HepG2 (cell line): ENCODE measurements at regions not wholly inside any gene's neighbourhood (a gene's known extent, or its start where the extent isn't known, plus 50 kb on each side); places are given as distances from the start of the nearest gene placed in this dataset.

Experiments
- ATAC-seq: fragments of 200-7000 bp; cut with Tn5 transposase; 3 replicates; pipeline ENCODE4 v1.9.1; 2020; ENCODE audit warnings: mild to moderate bottlenecking, moderate library complexity
- BruUV-seq: library from RNA; stranded (reverse); fragments of 400-500 nt; replicated peaks from 2 replicates; lab custom pipeline; 2021; lab: Mats Ljungman, UMichigan
- CTCF ChIA-PET: fragments of 300-600 bp; formaldehyde crosslinking; extraction: SDS; loops from one replicate; lab custom pipeline; 2021; ENCODE audit warnings: low total read pairs, inconsistent platforms, low intra/inter-chr PET ratio; lab: Yijun Ruan, JAX
- POLR2A ChIA-PET: fragments of 350-600 bp; sonication (Branson Sonifier 250); formaldehyde crosslinking; loops from one replicate; lab custom pipeline; 2020; ENCODE audit warnings: antibody characterized with exemption, inconsistent platforms; lab: Yijun Ruan, JAX
- DNase-seq: peaks from one replicate; pipeline ENCODE4 v3.0.0-alpha.2; 2015; ENCODE audit warnings: low spot score
- FAIRE-seq: peaks from 3 replicates; lab custom pipeline; 2011; peaks lifted over from hg19 to GRCh38; lab: Jason Lieb, UNC
- H2AFZ ChIP-seq: one replicate; pipeline ENCODE4 v1.6.1; 2011; ENCODE audit warnings: low read length, inconsistent platforms
- H3K27ac ChIP-seq: fragments of 300-600 bp; 3 replicates; pipeline ENCODE4 v1.8.0; 2011; ENCODE audit warnings: mixed run types, mild to moderate bottlenecking, mixed read lengths, low read length, inconsistent platforms; ENCODE audit not compliant: insufficient read depth; ENCODE audit errors: extremely low read length
- H3K27me3 ChIP-seq, 2 experiments: fragments of 200-600 bp in 1 of 2; 2 replicates in 1 of 2; 3 replicates in 1 of 2; pipeline versions ENCODE4 v1.6.0 to v1.8.0; 2011; ENCODE audit warnings: low read length in 2 of 2, mild to moderate bottlenecking in 2 of 2, moderate library complexity in 2 of 2, inconsistent platforms in 1 of 2; ENCODE audit not compliant: insufficient read depth in 2 of 2, control insufficient read depth in 1 of 2
- H3K36me3 ChIP-seq, 2 experiments: fragments of 200-600 bp in 1 of 2; replicated peaks in 1 of 2; 2 replicates in 1 of 2; 3 replicates in 1 of 2; pipeline versions ENCODE4 v1.5.1 to v1.8.0; 2011; ENCODE audit warnings: low read length in 2 of 2, inconsistent platforms in 1 of 2; ENCODE audit not compliant: insufficient read depth in 2 of 2, control insufficient read depth in 1 of 2
- H3K4me1 ChIP-seq: 2 replicates; pipeline ENCODE4 v1.5.1; 2012; ENCODE audit warnings: low read length, inconsistent platforms; ENCODE audit not compliant: insufficient read depth
- H3K4me2 ChIP-seq: 2 replicates; pipeline ENCODE4 v1.6.0; 2011; ENCODE audit warnings: low read depth, low read length, inconsistent platforms
- H3K4me3 ChIP-seq, 3 experiments: fragments of 200-600 bp in 1 of 3; sonication (generic), shearing (Covaris generic) in 1 of 3; replicated peaks in 1 of 3; 2 replicates each; pipeline ENCODE4 v1.5.1; 2011 to 2016; ENCODE audit warnings: low read length in 3 of 3, inconsistent platforms in 2 of 3, low read depth in 2 of 3, mild to moderate bottlenecking in 2 of 3, control low read depth in 1 of 3, mixed read lengths in 1 of 3; ENCODE audit not compliant: insufficient read depth in 1 of 3
- H3K79me2 ChIP-seq: one replicate; pipeline ENCODE4 v1.6.1; 2011; ENCODE audit warnings: low read length, inconsistent platforms; ENCODE audit not compliant: insufficient read depth
- H3K9ac ChIP-seq: 2 replicates; pipeline ENCODE4 v1.6.0; 2011; ENCODE audit warnings: mild to moderate bottlenecking, low read depth, low read length, inconsistent platforms; ENCODE audit not compliant: insufficient read depth
- H3K9me3 ChIP-seq: 2 replicates; pipeline ENCODE4 v1.5.1; 2012; ENCODE audit warnings: mild to moderate bottlenecking, low read length
- H4K20me1 ChIP-seq: 2 replicates; pipeline ENCODE4 v1.6.0; 2011; ENCODE audit warnings: inconsistent platforms, mild to moderate bottlenecking, low read length, moderate library complexity; ENCODE audit not compliant: insufficient read depth
- ATAD3A ChIP-seq: sonication (generic); formaldehyde crosslinking; IDR thresholded peaks from 2 replicates; pipeline ENCODE4 v1.4.0; 2020; ENCODE audit warnings: missing genetic modification reagents
- CCDC6 ChIP-seq: sonication (generic); formaldehyde crosslinking; IDR thresholded peaks from 2 replicates; pipeline ENCODE4 v1.8.1; 2022; ENCODE audit warnings: mild to moderate bottlenecking, missing genetic modification reagents, moderate library complexity
- DPF2 ChIP-seq: sonication (generic); formaldehyde crosslinking; IDR thresholded peaks from 2 replicates; pipeline ENCODE4 v1.4.0; 2020; ENCODE audit warnings: mild to moderate bottlenecking, low read depth, missing genetic modification reagents, borderline replicate concordance
- HIVEP1 ChIP-seq: sonication (generic); formaldehyde crosslinking; IDR thresholded peaks from 2 replicates; pipeline ENCODE4 v1.4.0; 2020; ENCODE audit warnings: mild to moderate bottlenecking, missing genetic modification reagents
- KDM2A ChIP-seq: sonication (generic); formaldehyde crosslinking; IDR thresholded peaks from 2 replicates; pipeline ENCODE4 v1.4.0; 2020; ENCODE audit warnings: low read depth, missing genetic modification reagents, borderline replicate concordance
- MEIS1 ChIP-seq: sonication (generic); formaldehyde crosslinking; IDR thresholded peaks from 2 replicates; pipeline ENCODE4 v1.9.0; 2021; ENCODE audit warnings: mild to moderate bottlenecking, missing genetic modification reagents, moderate library complexity, borderline replicate concordance
- NCOA1 ChIP-seq: sonication (generic); formaldehyde crosslinking; IDR thresholded peaks from 2 replicates; pipeline ENCODE4 v1.9.0; 2021; ENCODE audit warnings: missing genetic modification reagents
- RFXAP ChIP-seq: sonication (generic); formaldehyde crosslinking; IDR thresholded peaks from 2 replicates; pipeline ENCODE4 v1.4.0; 2020; ENCODE audit warnings: missing genetic modification reagents, borderline replicate concordance
- RXRA ChIP-seq: sonication (generic); formaldehyde crosslinking; IDR thresholded peaks from 2 replicates; pipeline ENCODE4 v1.5.1; 2020; ENCODE audit warnings: missing genetic modification reagents
- U2AF1 ChIP-seq: fragments of 200-400 bp; formaldehyde crosslinking; optimal IDR thresholded peaks from 2 replicates; pipeline ENCODE3; 2017; ENCODE audit warnings: mild to moderate bottlenecking, low read depth, low read length
- ZBTB14 ChIP-seq: sonication (generic); formaldehyde crosslinking; IDR thresholded peaks from 2 replicates; pipeline ENCODE4 v1.4.0; 2020; ENCODE audit warnings: missing genetic modification reagents
- ZNF256 ChIP-seq: sonication (generic); formaldehyde crosslinking; conservative IDR thresholded peaks from 2 replicates; pipeline ENCODE4 v1.4.0; 2020; ENCODE audit warnings: missing genetic modification reagents
- ZNF382 ChIP-seq: sonication (generic); formaldehyde crosslinking; IDR thresholded peaks from 2 replicates; pipeline ENCODE4 v1.5.0; 2020; ENCODE audit warnings: missing genetic modification reagents, mild to moderate bottlenecking, borderline replicate concordance
- ZNF746 ChIP-seq: sonication (generic); formaldehyde crosslinking; IDR thresholded peaks from 2 replicates; pipeline ENCODE4 v1.8.0; 2022; ENCODE audit warnings: mild to moderate bottlenecking, missing genetic modification reagents
- WGBS: methylation state at CpG from one replicate; pipeline ENCODE4 v1.1.6; 2017; ENCODE audit warnings: low lambda C conversion rate; 5-methylcytosine and 5-hydroxymethylcytosine counted together
- in situ Hi-C: cut with HindIII; loops from 2 replicates; pipeline ENCODE4 v1.10.0; 2017; ENCODE audit warnings: low pct_unique_long_range_greater_than_20kb; ENCODE audit not compliant: extremely low pct_ligation_motif_present
- intact Hi-C: fragments of 100-400 bp; cut with micrococcal nuclease; formaldehyde crosslinking; loops from one replicate; pipeline ENCODE4 v1.10.0; 2022; ENCODE audit not compliant: unreplicated experiment

- intact Hi-C loops (no loop called here), in situ Hi-C loops (no loop called here)
- no peak for DNase-seq
- Histone ChIP-seq H4K20me1 (no peaks in the 10 kb centered on the region), H3K4me2 (no peak overlapping the region), H3K79me2 (no peaks in the 10 kb centered on the region), H2AFZ (no peak overlapping the region), H3K36me3 (no peaks in the 10 kb centered on the region), H3K4me1 (no peaks in the 10 kb centered on the region), H3K27ac (no peak overlapping the region), H3K9me3 (no peaks in the 10 kb centered on the region), H3K27me3 (no peaks in the 10 kb centered on the region), H3K9ac (no peak overlapping the region), H3K4me3 (no peak overlapping the region)
- POLR2A ChIA-PET: no interaction called here
- no peak for FAIRE-seq
- BruUV-seq: no TSS peak
- ATAC-seq: no peak
- WGBS: 0% methylated on average over 1 of the region's 1 CpG
- CTCF ChIA-PET: no interaction called here
- no peak for TF ChIP-seq U2AF1
- no peak for TF ChIP-seq ZNF382 (CRISPR knock-in tag)
- no peak for TF ChIP-seq RFXAP (CRISPR knock-in tag)
- TF ChIP-seq NCOA1 (CRISPR knock-in tag): no peak
- TF ChIP-seq ZBTB14 (CRISPR knock-in tag): no peak
- TF ChIP-seq HIVEP1 (CRISPR knock-in tag): no peak
- no peak for TF ChIP-seq CCDC6
- TF ChIP-seq ATAD3A (CRISPR knock-in tag): no peak
- no peak for TF ChIP-seq ZNF746 (CRISPR knock-in tag)
- TF ChIP-seq MEIS1 (CRISPR knock-in tag): no peak
- TF ChIP-seq ZNF256 (CRISPR knock-in tag): no peak
- no peak for TF ChIP-seq RXRA
- no peak for TF ChIP-seq DPF2 (CRISPR knock-in tag)
- TF ChIP-seq KDM2A (CRISPR knock-in tag): no peak
Measured at GRCh38 chr2:160730296-160730995, 236.8 kb upstream of the RBMS1 start.
